BLaER1 treated with 17β-estradiol and CSF1 and Interleukin-3, amounts not matched to agents 10 nM and 100 nM (cell line): ENCODE measurements at regions not wholly inside any gene's neighbourhood (a gene's known extent, or its start where the extent isn't known, plus 50 kb on each side); places are given as distances from the start of the nearest gene placed in this dataset.
"Not testable (repeated sequence)": the region's sequence is repeated elsewhere in the genome, so short reads cannot be mapped to it uniquely, and the experiment has no call there.

Experiments
- H3K27ac ChIP-seq, 11 experiments: shearing (Covaris generic); formaldehyde crosslinking; 2 replicates each; pipeline ENCODE4 v1.8.1; 2022
- H3K27me3 ChIP-seq, 11 experiments: shearing (Covaris generic); formaldehyde crosslinking; 2 replicates each; pipeline ENCODE4 v1.8.1; 2022
- H3K36me3 ChIP-seq, 11 experiments: shearing (Covaris generic); formaldehyde crosslinking; 2 replicates each; pipeline ENCODE4 v1.8.1; 2022
- H3K4me1 ChIP-seq, 10 experiments: shearing (Covaris generic); formaldehyde crosslinking; 2 replicates each; pipeline ENCODE4 v1.8.1; 2022
- H3K4me2 ChIP-seq, 11 experiments: shearing (Covaris generic); formaldehyde crosslinking; 2 replicates each; pipeline ENCODE4 v1.8.1; 2022
- H3K4me3 ChIP-seq, 10 experiments: shearing (Covaris generic); formaldehyde crosslinking; 2 replicates each; pipeline ENCODE4 v1.8.1; 2022
- H3K9ac ChIP-seq, 11 experiments: shearing (Covaris generic); formaldehyde crosslinking; 2 replicates each; pipeline ENCODE4 v1.8.1; 2022
- H3K9me3 ChIP-seq, 11 experiments: shearing (Covaris generic); formaldehyde crosslinking; replicated peaks in 1 of 11; 2 replicates each; pipeline ENCODE4 v1.8.1; 2022
- H4K20me1 ChIP-seq, 11 experiments: shearing (Covaris generic); formaldehyde crosslinking; 2 replicates each; pipeline ENCODE4 v1.8.1; 2022
- Cebpa-rat ChIP-seq, 11 experiments: shearing (Covaris generic); IDR thresholded peaks; 2 replicates each; pipeline ENCODE4 v1.8.1; 2022

- Histone ChIP-seq H4K20me1 (no peaks in the 10 kb centered on the region), H3K4me2 (no peak overlapping the region), H3K9ac (no peak overlapping the region), H3K4me1 (no peaks in the 10 kb centered on the region), H3K9me3 (peaks cover 0 to 5% (median 0%) of the 10 kb centered on the region in 11 experiments; a peak in 2 of 22 replicates), H3K36me3 (no peaks in the 10 kb centered on the region), H3K4me3 (no peak overlapping the region), H3K27me3 (no peaks in the 10 kb centered on the region), H3K27ac (no peak overlapping the region)
- no peak for TF ChIP-seq Cebpa-rat (IDR thresholded peaks at IDR 0.05)
Measured at GRCh38 chr6:76217606-76218005, 145.1 kb upstream of the IMPG1 start.

GRCh38 chr6:76214546-76214945 is 142.1 kb upstream of the IMPG1 start:
- H3K27ac ChIP-seq = no peak overlapping the region
- H3K9me3 ChIP-seq = peaks cover 0 to 5% (median 0%) of the 10 kb centered on the region in 11 experiments; a peak in 3 of 22 replicates
- H3K4me2 ChIP-seq = no peak overlapping the region
- no peak for TF ChIP-seq Cebpa-rat (IDR thresholded peaks at IDR 0.05)
- H3K4me1 ChIP-seq = no peaks in the 10 kb centered on the region
- H3K27me3 ChIP-seq = no peaks in the 10 kb centered on the region
- H3K9ac ChIP-seq = no peak overlapping the region
- H4K20me1 ChIP-seq = no peaks in the 10 kb centered on the region
- H3K4me3 ChIP-seq = no peak overlapping the region
- H3K36me3 ChIP-seq = no peaks in the 10 kb centered on the region

DNA sequence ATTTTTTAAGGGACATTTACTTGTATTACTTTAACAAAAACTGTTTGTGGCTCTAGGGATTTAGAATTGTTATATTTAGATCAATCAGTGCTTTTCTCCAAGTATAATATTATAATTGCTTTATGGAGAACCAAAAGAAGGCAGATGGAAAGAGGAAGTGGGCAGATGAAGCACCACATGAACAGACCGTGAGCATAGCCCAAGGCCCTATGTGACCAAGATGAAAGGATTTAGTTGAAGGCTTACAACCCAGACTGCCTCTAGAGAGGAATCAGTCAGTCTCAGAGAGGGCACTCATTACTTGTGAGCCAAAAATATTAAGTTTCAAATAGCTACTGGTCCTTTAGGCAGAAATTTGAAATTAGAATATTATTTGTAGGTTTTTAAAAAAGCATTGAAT is 102.3 kb upstream of the IMPG1 start:
- no peak overlapping the region for H3K9ac ChIP-seq
- H3K27ac ChIP-seq = peak overlapping the region in 3 of 11 experiments; percentile 1 to 63 (median 2); a peak in 4 of 22 replicates
- no peak for TF ChIP-seq Cebpa-rat (IDR thresholded peaks at IDR 0.05)
- no peaks in the 10 kb centered on the region for H4K20me1 ChIP-seq
- peaks cover 3 to 35% (median 20%) of the 10 kb centered on the region in 10 experiments; a peak in 17 of 20 replicates for H3K4me1 ChIP-seq
- no peaks in the 10 kb centered on the region for H3K36me3 ChIP-seq
- no peak overlapping the region for H3K4me3 ChIP-seq
- peaks cover 8 to 59% (median 42%) of the 10 kb centered on the region in 11 experiments; a peak in 21 of 22 replicates for H3K9me3 ChIP-seq
- H3K27me3 ChIP-seq = no peaks in the 10 kb centered on the region
- peak overlapping the region in 10 of 11 experiments; percentile 3 to 71 (median 40); a peak in 14 of 22 replicates for H3K4me2 ChIP-seq

DNA sequence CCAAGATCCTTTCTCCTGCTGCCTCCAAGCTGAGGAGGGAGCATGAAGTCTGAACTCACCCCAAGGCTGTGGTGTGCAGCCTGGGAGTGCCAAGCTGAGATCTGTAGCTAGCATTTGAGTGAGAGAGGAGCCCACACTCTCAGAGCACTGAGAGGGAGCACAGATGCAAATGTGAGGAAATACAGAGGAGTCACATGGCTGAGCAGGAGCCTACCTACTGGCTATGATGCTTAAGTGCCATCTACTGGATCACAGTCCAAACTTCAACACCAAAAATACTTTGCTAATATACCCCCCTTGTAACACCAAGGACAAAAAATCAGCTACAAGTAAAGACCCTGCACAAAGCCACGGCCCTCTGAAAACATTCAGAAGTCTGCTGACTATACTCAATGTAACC is 94.4 kb upstream of the IMPG1 start:
- H3K27me3 ChIP-seq = no peaks in the 10 kb centered on the region
- no peak overlapping the region for H3K4me2 ChIP-seq
- H3K9ac ChIP-seq = no peak overlapping the region
- peaks cover 42 to 80% (median 64%) of the 10 kb centered on the region in 11 experiments for H3K9me3 ChIP-seq
- no peak overlapping the region for H3K4me3 ChIP-seq
- no peaks in the 10 kb centered on the region for H3K36me3 ChIP-seq
- no peaks in the 10 kb centered on the region for H4K20me1 ChIP-seq
- no peak for TF ChIP-seq Cebpa-rat (IDR thresholded peaks at IDR 0.05)
- no peak overlapping the region for H3K27ac ChIP-seq
- H3K4me1 ChIP-seq = peaks cover 0 to 6% (median 0%) of the 10 kb centered on the region in 10 experiments; a peak in 2 of 20 replicates

GRCh38 chr6:76166297-76166696 is 93.8 kb upstream of the IMPG1 start:
- H3K4me3 ChIP-seq = no peak overlapping the region
- no peaks in the 10 kb centered on the region for H4K20me1 ChIP-seq
- 0 out of 22 replicates have a peak overlapping the region, but pooled peaks of 1 of the 11 experiments have one; percentile 5 for H3K4me2 ChIP-seq
- H3K9ac ChIP-seq = no peak overlapping the region
- no peak for TF ChIP-seq Cebpa-rat (IDR thresholded peaks at IDR 0.05)
- H3K36me3 ChIP-seq = no peaks in the 10 kb centered on the region
- H3K27ac ChIP-seq = no peak overlapping the region
- peaks cover 46 to 76% (median 59%) of the 10 kb centered on the region in 11 experiments for H3K9me3 ChIP-seq
- peaks cover 0 to 6% (median 0%) of the 10 kb centered on the region in 10 experiments; a peak in 2 of 20 replicates for H3K4me1 ChIP-seq
- H3K27me3 ChIP-seq = no peaks in the 10 kb centered on the region

GRCh38 chr6:76165471-76166221 is 93.2 kb upstream of the IMPG1 start:
- Histone ChIP-seq H3K4me3 (no peak overlapping the region), H3K36me3 (no peaks in the 10 kb centered on the region), H3K27ac (no peak overlapping the region), H3K27me3 (no peaks in the 10 kb centered on the region), H3K9me3 (peaks cover 45 to 71% (median 54%) of the 10 kb centered on the region in 11 experiments), H3K4me2 (no peak overlapping the region), H3K9ac (no peak overlapping the region), H4K20me1 (no peaks in the 10 kb centered on the region), H3K4me1 (peaks cover 0 to 6% (median 0%) of the 10 kb centered on the region in 10 experiments; a peak in 2 of 20 replicates)
- TF ChIP-seq Cebpa-rat (IDR thresholded peaks at IDR 0.05) = no peak

- Histone ChIP-seq H3K9ac (no peak overlapping the region), H3K4me3 (no peak overlapping the region), H3K27ac (no peak overlapping the region; a peak in 1 of 22 replicates), H3K27me3 (no peaks in the 10 kb centered on the region), H3K36me3 (no peaks in the 10 kb centered on the region), H3K4me2 (no peak overlapping the region), H3K9me3 (peaks cover 51 to 71% (median 61%) of the 10 kb centered on the region in 11 experiments), H4K20me1 (no peaks in the 10 kb centered on the region), H3K4me1 (peaks cover 0 to 6% (median 0%) of the 10 kb centered on the region in 10 experiments; a peak in 2 of 20 replicates)
- TF ChIP-seq Cebpa-rat (IDR thresholded peaks at IDR 0.05) = no peak
Measured at GRCh38 chr6:76162811-76163210, 90.3 kb upstream of the IMPG1 start.

DNA sequence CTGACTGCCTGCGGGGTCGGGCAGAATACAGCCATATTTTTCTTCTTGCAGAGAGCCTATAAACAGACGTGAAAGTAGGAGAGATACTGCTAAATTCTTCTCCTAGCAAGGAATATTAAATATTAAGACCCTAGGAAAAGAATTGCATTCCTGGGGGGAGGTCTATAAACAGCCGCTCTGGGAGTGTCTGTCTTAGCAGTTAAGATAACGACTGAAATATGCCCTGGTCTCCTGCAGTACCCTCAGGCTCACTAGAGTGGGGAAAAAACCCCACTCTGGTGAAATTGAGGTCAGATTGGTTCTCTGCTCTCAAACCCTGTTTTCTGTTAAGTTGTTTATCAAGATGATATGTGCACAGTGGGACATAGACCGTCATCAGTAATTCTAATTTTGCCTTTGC is 85.3 kb upstream of the IMPG1 start:
- not testable (repeated sequence) for H3K27ac ChIP-seq, H3K4me3 ChIP-seq, H3K36me3 ChIP-seq, H4K20me1 ChIP-seq, H3K4me1 ChIP-seq, H3K27me3 ChIP-seq, H3K9ac ChIP-seq, H3K4me2 ChIP-seq
- H3K9me3 ChIP-seq = peaks cover 33 to 54% (median 41%) of the 10 kb centered on the region in 11 experiments

- Histone ChIP-seq H3K9ac (no peak overlapping the region), H3K27me3 (no peaks in the 10 kb centered on the region), H3K9me3 (peaks cover 0 to 14% (median 3%) of the 10 kb centered on the region in 11 experiments; a peak in 6 of 22 replicates), H3K4me3 (no peak overlapping the region), H3K4me2 (no peak overlapping the region), H3K36me3 (no peaks in the 10 kb centered on the region), H3K27ac (no peak overlapping the region), H4K20me1 (no peaks in the 10 kb centered on the region), H3K4me1 (no peaks in the 10 kb centered on the region)
- TF ChIP-seq Cebpa-rat (IDR thresholded peaks at IDR 0.05) = no peak
Measured at GRCh38 chr6:76135481-76135880, 63.0 kb upstream of the IMPG1 start.

GRCh38 chr6:76134651-76135050 is 62.2 kb upstream of the IMPG1 start:
- Histone ChIP-seq H3K4me2 (no peak overlapping the region), H4K20me1 (no peaks in the 10 kb centered on the region), H3K4me1 (no peaks in the 10 kb centered on the region), H3K9ac (no peak overlapping the region), H3K4me3 (no peak overlapping the region), H3K9me3 (peaks cover 0 to 14% (median 3%) of the 10 kb centered on the region in 11 experiments; a peak in 6 of 22 replicates), H3K27me3 (no peaks in the 10 kb centered on the region), H3K36me3 (no peaks in the 10 kb centered on the region), H3K27ac (no peak overlapping the region)
- TF ChIP-seq Cebpa-rat (IDR thresholded peaks at IDR 0.05) = no peak
